GM19324 (cell line): ENCODE measurements at regions not wholly inside any gene's neighbourhood (a gene's known extent, or its start where the extent isn't known, plus 50 kb on each side); places are given as distances from the start of the nearest gene placed in this dataset.

ENCODE experiments used
- ATAC-seq: cut with Tn5 transposase; IDR thresholded peaks from one replicate; pipeline ENCODE4 v1.9.1; 2021; ENCODE audit warnings: mild to moderate bottlenecking, moderate library complexity; ENCODE audit not compliant: unreplicated experiment, low FRiP score

DNA sequence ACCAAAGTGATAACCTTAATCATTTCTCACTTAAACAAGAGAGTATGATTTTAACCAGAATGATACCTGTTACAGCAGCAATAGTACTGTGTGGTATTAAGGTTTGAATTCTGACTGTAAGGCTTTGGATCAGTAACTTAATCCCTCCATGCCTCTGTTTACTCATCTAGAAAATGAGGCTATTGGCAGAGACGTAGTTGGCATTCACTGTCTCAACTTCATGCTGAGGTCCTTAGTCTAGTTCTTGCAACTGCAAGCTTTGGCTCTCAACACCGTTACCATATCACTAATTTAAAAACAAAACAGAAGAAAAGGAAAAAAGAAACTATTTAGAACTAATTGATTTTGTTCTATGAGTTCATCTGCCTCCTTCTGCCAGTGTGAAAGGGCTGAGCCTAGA lies 875.4 kb downstream of the MCTP2 start:
- ATAC-seq: no peak

DNA sequence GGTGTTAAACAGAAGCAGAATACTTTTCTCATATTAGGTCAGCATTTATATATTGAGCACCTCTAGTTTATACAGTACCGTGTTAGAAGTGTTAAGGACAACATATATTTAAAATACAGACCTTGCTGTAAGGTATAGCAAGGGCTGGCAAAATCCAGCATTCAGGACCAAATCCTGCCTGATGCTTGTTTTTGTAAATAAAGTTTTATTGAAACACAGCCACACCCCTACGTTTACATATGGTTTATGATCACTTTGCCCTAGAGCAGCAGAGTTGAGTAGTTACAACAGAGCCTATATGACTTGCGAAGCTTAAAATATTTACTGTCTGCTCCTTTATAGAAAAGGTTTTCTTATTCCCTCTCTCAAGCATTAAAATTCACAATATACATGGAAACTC lies 877.3 kb downstream of the MCTP2 start:
- ATAC-seq: no peak

DNA sequence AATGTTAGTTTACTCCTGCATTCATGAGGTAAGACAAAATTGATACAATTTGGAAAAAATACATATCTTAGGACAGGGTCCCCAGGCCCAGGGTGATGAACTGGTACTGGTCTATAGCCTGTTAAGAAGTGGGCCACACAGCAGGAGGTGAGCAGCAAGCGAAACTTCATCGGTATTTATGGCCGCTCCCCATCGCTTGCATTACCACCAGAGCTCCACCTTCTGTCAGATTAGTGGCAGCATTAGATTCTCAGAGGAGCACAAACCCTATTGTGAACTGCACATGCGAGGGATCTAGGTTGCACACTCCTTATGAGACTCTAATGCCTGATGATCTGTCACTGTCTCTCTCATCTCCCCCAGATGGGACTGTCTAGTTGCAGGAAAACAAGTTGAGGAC lies 880.6 kb downstream of the MCTP2 start:
- ATAC-seq: no peak

DNA sequence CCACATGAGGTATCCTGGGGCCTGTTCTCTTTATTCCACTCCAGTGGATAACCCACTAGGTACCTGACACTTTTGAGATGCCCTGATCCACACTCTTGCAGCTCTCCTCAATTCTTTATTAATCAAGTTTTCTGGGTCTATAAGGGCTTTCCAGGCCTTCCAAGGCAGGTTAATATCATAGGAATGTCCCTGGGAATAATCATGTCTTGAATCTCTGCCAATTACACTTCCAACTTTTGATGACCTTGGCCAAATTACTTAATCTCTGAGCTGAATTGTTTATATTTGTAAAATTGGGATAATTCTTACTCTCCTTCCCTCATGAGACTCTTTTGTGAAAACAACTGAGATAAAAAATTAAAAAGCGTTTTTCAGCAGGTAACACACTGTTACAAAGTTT lies 881.7 kb downstream of the MCTP2 start:
- ATAC-seq: no peak

- ATAC-seq: no peak
Measured at GRCh38 chr15:95119041-95119610, 887.8 kb downstream of the MCTP2 start.

DNA sequence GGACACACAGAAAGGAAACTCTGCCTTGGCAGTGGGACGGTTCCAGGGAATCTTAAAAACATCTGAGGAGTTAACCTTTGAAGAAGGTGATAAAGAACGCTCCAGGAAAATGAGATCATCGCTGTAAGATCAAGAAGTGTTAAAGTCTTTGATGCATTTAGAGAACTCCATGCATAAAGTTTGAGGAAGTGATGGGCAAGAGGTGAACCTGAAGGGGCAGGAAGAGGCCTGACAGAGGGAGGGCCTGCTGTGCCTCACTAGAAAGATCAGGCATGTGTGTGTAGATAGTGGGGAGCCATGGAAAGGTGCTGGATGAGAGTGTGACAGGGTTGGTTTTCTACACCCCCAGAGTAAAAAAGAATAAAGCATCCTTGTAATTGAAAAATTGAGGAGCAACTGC lies 889.2 kb downstream of the MCTP2 start:
- ATAC-seq: no peak

- no peak for ATAC-seq
Measured at GRCh38 chr15:95121191-95121590, 889.8 kb downstream of the MCTP2 start.

GRCh38 chr15:95125803-95126202 lies 894.4 kb downstream of the MCTP2 start:
- no peak for ATAC-seq

DNA sequence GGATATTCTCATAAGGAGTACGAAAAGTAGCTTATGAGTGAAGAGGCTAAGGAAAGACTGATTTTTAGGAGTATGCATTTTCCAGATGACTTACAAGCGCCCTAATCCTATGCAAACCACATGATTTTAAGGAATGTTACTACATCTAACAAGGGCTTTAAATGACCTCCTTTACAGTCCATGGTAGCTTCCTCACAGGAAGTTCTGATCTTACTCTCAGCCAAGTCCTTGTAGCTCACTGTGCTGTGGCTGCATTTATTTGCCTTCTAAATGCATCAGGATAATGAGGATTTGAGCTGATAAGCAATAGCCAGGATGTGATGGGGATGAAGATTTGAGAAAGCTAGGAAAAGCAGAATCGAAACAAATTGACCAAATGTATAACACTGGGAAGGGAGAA lies 896.0 kb downstream of the MCTP2 start:
- ATAC-seq: no peak

GRCh38 chr15:95129574-95129973 lies 898.2 kb downstream of the MCTP2 start:
- no peak for ATAC-seq

GRCh38 chr15:95131131-95131556 lies 899.8 kb downstream of the MCTP2 start:
- ATAC-seq: no peak

- no peak for ATAC-seq
Measured at GRCh38 chr15:95132774-95133173, 901.4 kb downstream of the MCTP2 start.

DNA sequence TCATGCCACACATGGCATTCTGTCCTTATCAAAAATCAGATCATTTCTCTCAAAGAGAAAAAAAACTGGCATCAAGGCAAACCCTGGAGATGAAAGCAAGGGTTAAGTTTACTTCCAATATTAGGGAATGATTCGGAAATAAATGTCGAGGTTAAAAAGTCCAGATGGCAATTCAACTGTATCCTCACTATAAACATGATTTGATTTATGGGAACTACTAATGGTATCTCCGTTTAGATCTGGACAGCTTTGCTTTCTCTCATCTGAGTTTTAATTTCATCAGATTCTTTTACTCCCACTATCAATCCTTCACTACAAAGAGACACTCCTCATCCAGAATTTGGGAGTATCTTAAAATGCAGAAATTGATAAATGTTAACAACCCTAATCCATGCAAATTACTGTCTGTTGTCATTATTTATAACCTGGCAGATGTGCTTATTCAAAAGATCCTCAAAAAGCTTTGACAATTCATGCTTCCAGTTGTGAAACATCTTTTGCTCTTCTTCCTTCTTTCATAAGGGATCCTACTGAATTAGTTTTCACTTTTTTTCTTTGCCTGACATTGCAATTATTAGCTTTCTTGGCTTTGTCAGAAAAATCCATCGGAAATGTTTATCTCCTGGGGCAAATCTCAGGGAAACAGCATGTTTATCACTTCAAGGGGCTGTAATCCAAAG lies 903.2 kb downstream of the MCTP2 start:
- ATAC-seq: no peak

DNA sequence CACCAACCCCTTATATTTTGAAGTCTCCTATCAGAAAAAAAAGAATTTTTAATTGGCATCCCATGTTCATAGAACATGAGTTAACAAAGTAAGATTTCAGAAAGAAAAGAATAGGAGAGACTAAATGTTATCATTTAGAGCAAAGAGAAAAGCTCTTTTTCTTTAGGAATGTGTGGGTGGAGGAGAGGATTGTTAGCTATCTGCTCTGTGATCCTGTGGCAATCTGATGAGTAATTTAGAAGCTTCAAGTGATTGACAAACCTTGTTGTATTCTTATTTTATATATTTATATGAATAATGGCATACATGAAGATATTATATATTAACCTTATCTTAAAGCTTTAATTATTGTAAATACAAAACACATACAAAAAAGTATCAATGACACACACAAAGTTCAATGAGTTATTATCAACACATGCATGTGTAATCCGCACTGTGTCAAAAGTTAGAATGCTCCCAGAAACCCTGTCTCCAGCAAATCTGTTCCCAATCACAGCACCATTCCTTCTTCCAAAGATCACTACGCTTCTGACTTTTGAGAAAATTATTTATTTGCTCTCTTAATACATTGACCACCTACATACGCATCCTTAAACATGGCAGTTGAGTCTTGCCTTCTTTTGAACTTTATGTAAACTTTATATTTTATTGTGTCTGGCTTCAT lies 907.4 kb downstream of the MCTP2 start:
- no peak for ATAC-seq

DNA sequence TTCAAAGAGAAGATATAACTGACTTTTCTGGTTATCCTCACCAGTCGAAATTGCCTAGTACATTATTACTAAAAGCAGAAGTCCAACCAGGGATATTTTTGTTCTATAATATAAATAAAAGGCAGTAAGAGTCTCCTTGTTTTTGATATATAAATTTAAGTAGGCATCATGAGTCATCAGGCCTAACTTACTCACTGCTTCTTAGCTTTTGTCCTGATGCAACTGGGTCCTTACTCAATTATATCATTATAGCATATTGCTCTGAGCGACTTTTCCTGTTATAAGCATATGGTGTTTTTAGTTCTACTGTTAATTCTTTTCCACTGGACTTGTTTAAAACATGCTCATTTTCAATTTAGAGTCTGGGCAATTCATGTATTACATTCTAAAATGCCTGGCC lies 910.1 kb downstream of the MCTP2 start:
- ATAC-seq: no peak

DNA sequence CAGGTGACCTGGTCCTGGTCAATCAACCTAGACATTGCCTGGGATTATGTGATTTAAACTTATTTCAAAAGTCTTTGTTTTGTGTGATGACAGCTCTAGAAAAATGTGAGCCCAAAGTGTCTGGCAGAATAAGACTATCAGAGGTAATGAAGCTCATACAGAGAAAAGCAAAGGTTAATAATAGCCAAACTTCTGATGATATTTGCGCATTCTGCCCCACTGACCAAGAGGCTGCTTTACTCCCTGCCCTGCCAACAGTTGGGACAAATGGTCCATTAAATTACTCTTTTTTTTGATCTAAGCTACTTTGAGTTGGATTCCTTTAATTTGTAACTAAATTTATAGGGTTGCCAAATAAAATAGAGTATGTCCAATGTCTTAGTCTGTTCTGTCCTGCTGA lies 911.2 kb downstream of the MCTP2 start:
- ATAC-seq: no peak

GRCh38 chr15:95146481-95146880 lies 915.1 kb downstream of the MCTP2 start:
- no peak for ATAC-seq

DNA sequence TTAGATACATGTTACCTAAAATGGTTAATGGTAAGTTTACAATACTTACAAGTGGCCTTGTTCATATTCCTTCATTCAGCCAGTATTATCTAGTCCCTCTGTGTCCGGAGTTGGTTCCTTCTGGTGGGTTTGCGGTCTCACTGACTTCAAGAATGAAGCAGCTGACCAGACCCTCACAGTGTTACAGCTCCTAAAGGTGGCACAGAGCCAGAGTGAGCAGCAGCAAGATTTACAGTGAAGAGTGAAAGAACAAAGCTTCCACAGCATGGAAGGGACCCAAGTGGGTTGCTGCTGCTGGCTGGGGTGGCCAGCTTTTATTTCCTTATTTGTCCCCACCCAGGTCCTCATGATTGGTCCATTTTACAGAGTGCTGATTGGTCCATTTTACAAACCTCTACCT lies 916.8 kb downstream of the MCTP2 start:
- no peak for ATAC-seq

DNA sequence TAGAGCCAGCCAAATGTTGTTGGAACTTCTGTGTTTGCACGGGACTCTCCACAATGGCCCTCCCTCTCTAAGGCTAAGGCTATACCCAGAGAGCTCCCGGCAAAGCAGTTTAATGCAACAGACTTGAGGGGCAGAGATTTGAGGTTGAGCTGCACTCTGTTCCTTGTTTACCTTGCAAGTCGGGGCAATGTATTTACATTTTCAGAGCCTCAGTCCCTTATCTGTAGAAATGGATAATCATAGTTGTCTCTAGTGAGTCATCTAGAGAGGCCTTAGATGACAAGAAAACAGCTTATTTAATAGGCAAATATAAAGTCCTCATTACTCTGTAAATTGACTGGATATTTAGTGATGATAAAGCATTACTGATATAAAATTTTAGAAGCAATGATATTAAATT lies 917.7 kb downstream of the MCTP2 start:
- no peak for ATAC-seq

- no peak for ATAC-seq
Measured at GRCh38 chr15:95149771-95150170, 918.4 kb downstream of the MCTP2 start.

DNA sequence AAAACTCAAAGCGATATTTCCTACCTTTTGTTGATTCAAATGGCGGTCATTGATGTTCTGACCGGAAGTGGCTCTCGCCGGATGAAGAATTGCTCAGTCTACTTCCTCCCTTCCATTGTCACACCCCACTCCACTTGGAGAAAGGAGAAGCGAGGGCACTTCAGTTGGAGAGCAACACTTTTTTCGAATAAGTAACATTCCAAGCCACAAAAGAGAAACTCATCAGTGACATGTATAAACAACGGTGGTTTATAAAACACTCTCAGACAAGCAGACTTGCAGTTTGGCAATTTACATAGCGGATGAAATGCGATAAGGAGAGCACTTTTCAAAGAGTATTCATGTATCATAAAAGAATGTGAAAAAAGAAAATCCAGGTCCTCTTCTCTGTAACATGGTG lies 919.1 kb downstream of the MCTP2 start:
- ATAC-seq: no peak

DNA sequence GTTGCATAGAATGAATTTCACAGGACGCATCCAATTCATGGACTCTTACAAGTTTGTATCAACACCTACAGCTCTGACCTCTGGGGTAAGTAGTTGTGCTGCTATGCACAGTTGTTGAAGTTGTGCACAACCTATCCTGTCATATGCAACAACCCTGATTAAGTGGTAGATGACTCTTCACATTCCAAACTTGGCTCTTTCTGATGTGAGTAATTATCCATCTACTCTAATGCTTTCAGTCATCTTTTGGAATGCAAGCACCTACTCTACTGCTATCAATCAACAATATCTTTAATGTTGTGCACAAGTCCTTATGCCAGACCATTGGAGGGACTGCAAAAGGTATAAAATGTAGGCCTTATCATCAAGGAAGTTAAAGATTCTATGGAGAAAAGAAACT lies 921.4 kb downstream of the MCTP2 start:
- no peak for ATAC-seq
